TTC549 (cell line): ENCODE measurements at regions not wholly inside any gene's neighbourhood (a gene's known extent, or its start where the extent isn't known, plus 50 kb on each side); places are given as distances from the start of the nearest gene placed in this dataset.
"Not testable (repeated sequence)": the region's sequence is repeated elsewhere in the genome, so short reads cannot be mapped to it uniquely, and the experiment has no call there.

Source experiments
- FAIRE-seq: peaks from 2 replicates; lab custom pipeline; 2012; peaks lifted over from hg19 to GRCh38; lab: Jason Lieb, UNC

DNA sequence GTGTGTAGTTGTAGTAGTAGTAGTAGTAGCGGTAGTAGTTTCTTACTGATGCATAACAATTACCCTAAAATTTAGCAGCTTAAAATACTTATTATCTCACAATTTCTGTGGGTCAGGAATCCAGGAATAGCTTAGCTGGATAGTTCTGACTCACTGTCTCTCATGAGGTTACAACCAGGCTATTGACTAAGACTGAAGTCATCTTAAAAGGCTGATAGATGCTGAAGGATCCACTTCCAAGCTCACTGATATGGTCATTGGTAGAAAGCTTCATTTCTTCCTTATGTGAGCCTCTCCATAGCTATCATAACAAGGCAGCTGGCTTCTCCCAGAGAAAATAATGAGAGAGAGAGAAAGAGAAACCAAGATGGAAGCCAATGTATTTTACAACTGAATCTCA lies 147.5 kb upstream of the FBXL17 start:
- FAIRE-seq, result no peak

GRCh38 chr5:108528655-108529054 lies 146.8 kb upstream of the FBXL17 start:
- FAIRE-seq, result no peak

- no peak for FAIRE-seq
Measured at GRCh38 chr5:108524564-108524963, 142.7 kb upstream of the FBXL17 start.

DNA sequence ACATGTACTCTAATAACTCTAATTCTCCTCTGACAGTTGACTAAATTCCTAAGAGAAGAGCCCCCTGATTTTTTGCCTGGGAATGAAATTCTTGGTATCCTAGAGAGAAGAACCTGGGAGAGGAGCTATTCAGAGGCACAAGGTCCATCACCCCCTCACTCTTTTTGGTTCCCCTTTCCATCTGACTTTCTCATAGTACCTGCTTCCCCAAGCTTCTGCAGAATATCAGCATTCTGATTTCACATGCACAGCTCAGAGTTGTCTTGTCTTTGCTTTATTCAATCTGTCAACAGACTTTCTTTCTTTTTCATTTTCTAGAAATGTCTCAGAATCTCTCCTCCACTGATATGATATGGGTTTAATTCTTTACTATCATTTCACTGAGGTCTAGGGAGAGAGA lies 141.5 kb upstream of the FBXL17 start:
- FAIRE-seq, result no peak

GRCh38 chr5:108521841-108522506 lies 140.1 kb upstream of the FBXL17 start:
- FAIRE-seq, result peak; percentile 63

GRCh38 chr5:108521011-108521700 lies 139.3 kb upstream of the FBXL17 start:
- no peak for FAIRE-seq

DNA sequence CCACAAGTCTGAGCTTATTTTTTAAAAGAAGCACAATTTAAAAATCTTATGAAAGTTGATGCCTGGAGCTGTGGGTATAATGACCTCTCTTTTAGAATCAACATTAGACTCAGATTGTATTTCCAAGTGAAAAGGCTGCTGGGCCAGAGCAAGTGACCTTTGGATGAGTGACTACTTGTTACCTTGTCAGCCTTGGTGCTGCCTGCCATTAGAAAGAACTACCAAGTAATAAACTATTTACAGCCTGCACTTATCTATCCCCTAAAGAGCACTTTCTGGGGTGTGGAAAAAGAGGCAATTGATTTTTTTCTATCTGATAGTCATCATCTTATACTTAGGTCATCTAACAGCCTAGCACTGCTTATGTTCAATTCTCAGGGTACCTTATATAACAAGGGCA lies 134.9 kb upstream of the FBXL17 start:
- no peak for FAIRE-seq

DNA sequence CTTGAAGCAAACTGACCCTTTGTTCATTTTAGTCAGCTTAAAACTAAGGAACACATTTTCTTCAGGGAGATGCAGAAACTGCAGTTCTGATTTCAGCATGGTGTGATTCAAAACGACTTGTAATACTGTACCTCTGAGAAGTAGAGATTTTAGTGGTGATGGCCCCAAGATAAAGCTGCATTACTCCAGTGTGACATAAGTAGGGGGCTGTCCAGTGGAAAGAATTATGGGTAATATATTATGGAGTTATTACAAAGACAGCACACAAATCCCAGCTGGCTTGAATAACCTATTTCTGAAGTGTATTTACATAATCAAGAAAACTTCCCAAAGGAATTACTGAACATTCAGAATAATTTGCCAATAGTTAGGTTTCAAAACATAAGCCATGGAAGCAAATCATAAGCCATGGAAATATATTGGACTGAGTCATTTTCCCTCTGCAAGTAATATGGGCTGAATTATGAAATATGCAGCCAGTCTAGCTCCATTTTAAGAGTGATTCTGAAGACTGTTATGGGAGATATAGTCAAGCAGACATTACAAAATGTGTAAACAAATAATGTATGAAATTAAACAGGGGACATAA lies 133.7 kb upstream of the FBXL17 start:
- no peak for FAIRE-seq

- no peak for FAIRE-seq
Measured at GRCh38 chr5:108508979-108509378, 127.1 kb upstream of the FBXL17 start.

- FAIRE-seq, result no peak
Measured at GRCh38 chr5:108507631-108508030, 125.7 kb upstream of the FBXL17 start.

DNA sequence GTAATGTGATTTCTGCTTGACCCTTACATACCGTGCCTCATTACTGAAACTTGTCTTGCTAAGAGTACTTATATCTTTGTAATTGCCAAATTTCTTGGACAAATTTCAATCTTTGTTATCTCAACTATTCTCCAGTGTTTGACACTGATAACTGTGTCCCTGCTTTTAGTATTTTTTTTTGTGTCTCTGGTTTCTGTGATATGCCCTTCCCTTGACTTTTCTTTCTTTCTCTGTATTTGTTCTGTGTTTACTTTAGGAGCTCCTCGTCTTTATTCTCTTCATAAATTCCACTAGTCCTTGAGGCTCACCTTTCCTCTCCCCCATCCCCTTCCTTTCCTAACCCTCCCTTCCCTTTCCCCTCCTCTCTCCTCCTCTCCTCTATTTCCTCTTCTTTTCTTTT lies 123.7 kb upstream of the FBXL17 start:
- no peak for FAIRE-seq

GRCh38 chr5:108504974-108505373 lies 123.1 kb upstream of the FBXL17 start:
- FAIRE-seq, result no peak

- FAIRE-seq, result no peak
Measured at GRCh38 chr5:108503986-108504385, 122.1 kb upstream of the FBXL17 start.

GRCh38 chr5:108495615-108496014 lies 113.7 kb upstream of the FBXL17 start:
- not testable (repeated sequence) for FAIRE-seq

GRCh38 chr5:108487951-108488350 lies 106.1 kb upstream of the FBXL17 start:
- FAIRE-seq, result no peak

- FAIRE-seq, result no peak
Measured at GRCh38 chr5:108484035-108484434, 102.1 kb upstream of the FBXL17 start.

- FAIRE-seq, result no peak
Measured at GRCh38 chr5:108481355-108481931, 99.5 kb upstream of the FBXL17 start.

DNA sequence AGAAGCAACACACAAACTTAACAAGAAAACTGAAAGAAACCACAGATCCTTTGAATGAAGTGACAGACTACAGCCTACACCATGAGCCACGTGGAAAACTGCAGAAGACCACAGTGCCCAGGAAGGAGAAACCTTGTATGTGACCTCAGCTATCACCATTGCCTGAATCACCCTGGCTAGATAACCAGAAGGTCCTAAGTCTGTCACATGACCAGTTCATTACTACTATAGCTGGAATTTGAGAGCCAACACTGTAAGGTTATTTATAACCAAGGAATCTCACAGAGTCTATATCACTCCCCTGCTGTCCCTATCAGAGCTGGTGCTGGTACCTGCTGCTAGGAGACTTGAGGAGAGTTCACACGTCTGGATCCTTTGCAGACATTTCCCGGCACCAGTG lies 90.3 kb upstream of the FBXL17 start:
- FAIRE-seq, result no peak

- no peak for FAIRE-seq
Measured at GRCh38 chr5:108467563-108467962, 85.7 kb upstream of the FBXL17 start.

DNA sequence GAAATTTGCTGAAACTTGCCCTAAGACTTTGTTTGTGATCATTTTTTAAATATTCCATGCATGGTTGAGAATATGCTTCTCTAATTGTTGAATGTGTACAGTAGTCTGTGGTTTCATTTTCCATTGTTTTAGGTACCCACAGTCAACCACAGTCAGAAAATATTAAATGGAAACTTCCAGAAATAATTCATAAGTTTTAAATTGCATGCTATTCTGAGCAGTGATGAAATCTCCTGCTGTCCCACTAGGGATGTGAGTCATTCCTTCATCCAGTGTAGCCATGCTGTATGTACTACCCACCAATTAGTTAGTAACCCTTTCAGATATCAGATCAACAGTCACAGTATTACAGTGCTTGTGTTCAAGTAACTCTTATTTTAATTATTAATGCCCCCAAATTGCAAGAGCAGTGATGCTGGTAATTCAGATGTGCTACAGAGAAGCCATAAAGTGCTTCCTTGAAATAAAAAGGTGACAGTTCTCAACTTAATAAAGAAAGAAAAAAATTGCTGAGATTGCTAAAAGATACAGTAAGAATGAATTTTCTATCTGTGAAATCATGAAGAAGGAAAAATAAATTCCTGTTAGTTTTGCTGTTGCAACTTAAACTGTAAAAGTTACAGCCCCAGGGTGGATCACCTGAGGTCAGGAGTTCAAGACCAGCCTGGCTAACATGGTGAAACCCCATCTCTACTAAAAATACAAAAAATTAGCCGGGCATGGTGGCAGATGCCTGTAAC lies 79.9 kb upstream of the FBXL17 start:
- no peak for FAIRE-seq

DNA sequence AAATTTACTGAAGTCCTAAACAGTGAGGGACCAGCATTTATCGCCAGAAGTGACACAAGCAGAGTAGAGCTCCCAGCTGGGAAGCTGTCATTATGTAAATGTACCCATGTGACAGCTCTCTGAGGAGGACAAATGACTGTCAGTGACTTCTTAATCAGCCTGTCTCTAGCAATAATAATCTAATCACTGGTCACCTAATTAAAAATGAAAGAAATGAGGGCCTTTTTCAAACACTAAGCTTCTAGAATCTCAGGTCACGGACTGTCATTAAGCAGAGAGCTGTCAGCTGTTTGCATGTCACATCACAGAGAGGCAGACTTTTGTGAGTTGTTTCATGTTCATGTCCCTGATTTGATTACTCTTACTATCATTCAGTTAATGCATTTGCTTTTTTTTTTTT lies 77.9 kb upstream of the FBXL17 start:
- no peak for FAIRE-seq

DNA sequence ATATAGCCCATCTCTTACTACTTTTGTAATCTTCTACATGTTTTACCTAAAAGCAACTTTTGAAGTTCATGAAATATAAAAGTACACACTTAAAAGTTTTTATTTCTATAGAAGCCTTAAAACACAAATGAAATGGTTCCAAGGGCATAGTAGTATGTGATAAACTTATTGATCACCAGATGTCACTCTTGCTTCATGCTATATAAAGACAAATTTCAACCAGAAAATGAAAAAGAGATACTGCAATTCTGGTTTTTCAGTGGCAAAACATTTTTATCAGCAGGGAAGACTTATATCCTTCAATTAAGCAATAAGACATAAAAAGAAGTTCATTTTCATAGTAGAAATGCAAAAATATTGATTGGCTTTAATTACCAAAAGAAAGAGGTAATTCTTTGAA lies 69.4 kb upstream of the FBXL17 start:
- no peak for FAIRE-seq

DNA sequence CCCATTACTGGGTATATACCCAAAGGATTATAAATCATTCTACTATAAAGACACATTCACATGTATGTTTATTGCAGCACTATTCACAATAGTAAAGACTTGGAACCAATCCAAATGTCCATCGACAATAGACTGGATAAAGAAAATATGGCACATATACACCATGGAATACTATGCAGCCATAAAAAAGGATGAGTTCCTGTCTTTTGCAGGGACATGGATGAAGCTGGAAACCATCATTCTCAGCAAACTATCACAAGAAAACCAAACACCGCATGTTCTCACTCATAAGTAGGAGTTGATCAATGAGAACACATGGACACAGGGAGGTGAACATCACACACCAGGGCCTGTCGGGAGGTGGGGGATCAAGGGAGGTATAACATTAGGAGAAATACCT lies 62.2 kb upstream of the FBXL17 start:
- not testable (repeated sequence) for FAIRE-seq
